HL-60 (cell line): ENCODE measurements at regions not wholly inside any gene's neighbourhood (a gene's known extent, or its start where the extent isn't known, plus 50 kb on each side); places are given as distances from the start of the nearest gene placed in this dataset.

Source experiments
- GABPA ChIP-seq: IDR thresholded peaks from 2 replicates; pipeline ENCODE4 v1.6.1; 2012; ENCODE audit warnings: low read depth
- POLR2AphosphoS5 ChIP-seq: IDR thresholded peaks from 2 replicates; pipeline ENCODE4 v1.6.1; 2012; ENCODE audit warnings: low read depth
- REST ChIP-seq: IDR thresholded peaks from 2 replicates; pipeline ENCODE4 v1.6.1; 2012; ENCODE audit warnings: low read depth; ENCODE audit not compliant: insufficient replicate concordance
- SPI1 ChIP-seq: IDR thresholded peaks from 2 replicates; pipeline ENCODE4 v1.6.1; 2012; ENCODE audit warnings: low read depth, mild to moderate bottlenecking, borderline replicate concordance
- TF ChIP-seq, protein P1 (sequence below): IDR thresholded peaks from one replicate; pipeline ENCODE4 v1.5.1; 2011; ENCODE audit warnings: low read length, control low read depth, inconsistent platforms; ENCODE audit not compliant: insufficient read depth

DNA sequence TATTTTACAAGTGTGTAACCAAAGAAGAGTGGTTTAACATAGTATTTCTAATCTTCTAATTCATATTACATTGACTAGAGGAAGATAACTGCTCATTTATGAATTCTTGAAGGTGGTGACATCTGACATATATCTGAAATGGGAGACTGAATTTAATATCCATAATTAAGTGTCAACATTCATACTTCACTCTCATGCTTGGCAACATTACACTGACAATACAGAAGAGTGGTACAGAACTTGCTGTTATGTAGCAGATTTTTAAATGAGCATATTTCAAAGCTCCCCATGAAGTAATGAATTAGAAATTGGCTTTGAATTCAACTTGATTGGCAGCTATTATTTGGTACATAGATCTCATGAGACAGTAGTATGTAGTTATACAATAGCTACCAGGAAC lies 125.8 kb upstream of the POT1 start:
- TF ChIP-seq SPI1 (no peak), POLR2AphosphoS5 (no peak), REST (no peak), GABPA (no peak)
- TF ChIP-seq, protein P1, sequence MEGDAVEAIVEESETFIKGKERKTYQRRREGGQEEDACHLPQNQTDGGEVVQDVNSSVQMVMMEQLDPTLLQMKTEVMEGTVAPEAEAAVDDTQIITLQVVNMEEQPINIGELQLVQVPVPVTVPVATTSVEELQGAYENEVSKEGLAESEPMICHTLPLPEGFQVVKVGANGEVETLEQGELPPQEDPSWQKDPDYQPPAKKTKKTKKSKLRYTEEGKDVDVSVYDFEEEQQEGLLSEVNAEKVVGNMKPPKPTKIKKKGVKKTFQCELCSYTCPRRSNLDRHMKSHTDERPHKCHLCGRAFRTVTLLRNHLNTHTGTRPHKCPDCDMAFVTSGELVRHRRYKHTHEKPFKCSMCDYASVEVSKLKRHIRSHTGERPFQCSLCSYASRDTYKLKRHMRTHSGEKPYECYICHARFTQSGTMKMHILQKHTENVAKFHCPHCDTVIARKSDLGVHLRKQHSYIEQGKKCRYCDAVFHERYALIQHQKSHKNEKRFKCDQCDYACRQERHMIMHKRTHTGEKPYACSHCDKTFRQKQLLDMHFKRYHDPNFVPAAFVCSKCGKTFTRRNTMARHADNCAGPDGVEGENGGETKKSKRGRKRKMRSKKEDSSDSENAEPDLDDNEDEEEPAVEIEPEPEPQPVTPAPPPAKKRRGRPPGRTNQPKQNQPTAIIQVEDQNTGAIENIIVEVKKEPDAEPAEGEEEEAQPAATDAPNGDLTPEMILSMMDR, result no peak
